Panc1 (cell line): ENCODE measurements at regions not wholly inside any gene's neighbourhood (a gene's known extent, or its start where the extent isn't known, plus 50 kb on each side); places are given as distances from the start of the nearest gene placed in this dataset.

ENCODE experiments used
- POLR2AphosphoS5 ChIP-seq: IDR thresholded peaks from 2 replicates; pipeline ENCODE4 v1.6.1; 2012; ENCODE audit warnings: mild to moderate bottlenecking, low read depth, low read length, moderate library complexity
- TF ChIP-seq, protein P1 (sequence below): fragments of 450-650 bp; IDR thresholded peaks from 2 replicates; pipeline ENCODE4 v1.5.1; 2017; ENCODE audit warnings: mild to moderate bottlenecking

DNA sequence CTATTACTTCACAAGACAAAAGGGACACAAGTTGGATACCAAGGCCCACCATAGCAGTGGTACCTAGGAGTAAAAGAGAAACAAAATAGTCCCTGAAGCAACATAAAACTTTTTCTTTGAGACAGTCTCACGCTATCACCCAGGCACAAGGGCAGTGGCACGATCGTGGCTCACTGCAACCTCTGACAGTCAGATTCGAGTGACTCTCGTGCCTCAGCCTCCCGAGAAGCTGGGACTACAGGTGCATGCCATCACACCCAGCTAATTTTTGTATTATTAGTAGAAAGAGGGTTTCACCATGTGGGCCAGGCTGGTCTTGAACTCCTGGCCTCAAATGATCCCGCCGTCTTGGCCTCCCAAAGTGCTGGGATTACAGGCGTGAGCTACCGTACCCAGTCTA, 59.0 kb upstream of the KCNMA1 start:
- TF ChIP-seq, protein P1, sequence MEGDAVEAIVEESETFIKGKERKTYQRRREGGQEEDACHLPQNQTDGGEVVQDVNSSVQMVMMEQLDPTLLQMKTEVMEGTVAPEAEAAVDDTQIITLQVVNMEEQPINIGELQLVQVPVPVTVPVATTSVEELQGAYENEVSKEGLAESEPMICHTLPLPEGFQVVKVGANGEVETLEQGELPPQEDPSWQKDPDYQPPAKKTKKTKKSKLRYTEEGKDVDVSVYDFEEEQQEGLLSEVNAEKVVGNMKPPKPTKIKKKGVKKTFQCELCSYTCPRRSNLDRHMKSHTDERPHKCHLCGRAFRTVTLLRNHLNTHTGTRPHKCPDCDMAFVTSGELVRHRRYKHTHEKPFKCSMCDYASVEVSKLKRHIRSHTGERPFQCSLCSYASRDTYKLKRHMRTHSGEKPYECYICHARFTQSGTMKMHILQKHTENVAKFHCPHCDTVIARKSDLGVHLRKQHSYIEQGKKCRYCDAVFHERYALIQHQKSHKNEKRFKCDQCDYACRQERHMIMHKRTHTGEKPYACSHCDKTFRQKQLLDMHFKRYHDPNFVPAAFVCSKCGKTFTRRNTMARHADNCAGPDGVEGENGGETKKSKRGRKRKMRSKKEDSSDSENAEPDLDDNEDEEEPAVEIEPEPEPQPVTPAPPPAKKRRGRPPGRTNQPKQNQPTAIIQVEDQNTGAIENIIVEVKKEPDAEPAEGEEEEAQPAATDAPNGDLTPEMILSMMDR, result no peak
- no peak for TF ChIP-seq POLR2AphosphoS5
